Thyroid gland (tissue), 4 donors: ENCODE measurements at regions not wholly inside any gene's neighbourhood (a gene's known extent, or its start where the extent isn't known, plus 50 kb on each side); places are given as distances from the start of the nearest gene placed in this dataset.

ENCODE experiments used
- DNase-seq, 2 donors: peaks; one replicate each; pipeline ENCODE4 v3.0.0-alpha.2; 2019
- H3K27ac ChIP-seq, 3 donors: fragments of 200-600 bp; sonication (generic); 1 replicate in 2 of 3; 2 replicates in 1 of 3; pipeline ENCODE4 v1.5.1; 2016 to 2019; ENCODE audit warnings: mild to moderate bottlenecking in 1 of 3, moderate library complexity in 1 of 3
- H3K27me3 ChIP-seq: fragments of 200-600 bp; sonication (generic); one replicate; pipeline ENCODE4 v1.5.1; 2019
- H3K36me3 ChIP-seq, 2 donors: fragments of 200-600 bp; sonication (generic); one replicate each; pipeline ENCODE4 v1.5.1; 2016 to 2019
- H3K4me1 ChIP-seq, 2 donors: fragments of 200-600 bp; sonication (generic); one replicate each; pipeline ENCODE4 v1.5.1; 2017 to 2019
- H3K4me3 ChIP-seq, 3 donors: fragments of 200-600 bp; sonication (generic); replicated peaks in 1 of 3; 1 replicate in 2 of 3; 2 replicates in 1 of 3; pipeline ENCODE4 v1.5.1; 2016; ENCODE audit warnings: mild to moderate bottlenecking in 1 of 3
- H3K9me3 ChIP-seq: fragments of 200-600 bp; sonication (generic); one replicate; pipeline ENCODE4 v1.5.1; 2017
- CTCF ChIP-seq, 6 experiments: fragments of 200-600 bp in 3 of 6; fragments of 450-650 bp in 3 of 6; sonication (generic) in 3 of 6; IDR thresholded peaks; one replicate each; pipeline ENCODE4 v1.5.1; 2016 to 2019; ENCODE audit warnings: antibody characterized with exemption in 6 of 6, mild to moderate bottlenecking in 2 of 6, inconsistent platforms in 1 of 6, moderate library complexity in 1 of 6
- POLR2A ChIP-seq, 2 donors: fragments of 450-650 bp; IDR thresholded peaks; one replicate each; pipeline ENCODE4 v1.6.1; 2017; ENCODE audit warnings: antibody characterized with exemption in 2 of 2, mild to moderate bottlenecking in 2 of 2, moderate library complexity in 1 of 2
- WGBS, 2 donors: methylation state at CpG; one replicate each; pipeline ENCODE4 v1.1.5; 2017; 5-methylcytosine and 5-hydroxymethylcytosine counted together
- intact Hi-C: fragments of 100-400 bp; cut with DNase I; formaldehyde crosslinking; loops from one replicate; pipeline ENCODE4 v1.15.1; 2023

DNA sequence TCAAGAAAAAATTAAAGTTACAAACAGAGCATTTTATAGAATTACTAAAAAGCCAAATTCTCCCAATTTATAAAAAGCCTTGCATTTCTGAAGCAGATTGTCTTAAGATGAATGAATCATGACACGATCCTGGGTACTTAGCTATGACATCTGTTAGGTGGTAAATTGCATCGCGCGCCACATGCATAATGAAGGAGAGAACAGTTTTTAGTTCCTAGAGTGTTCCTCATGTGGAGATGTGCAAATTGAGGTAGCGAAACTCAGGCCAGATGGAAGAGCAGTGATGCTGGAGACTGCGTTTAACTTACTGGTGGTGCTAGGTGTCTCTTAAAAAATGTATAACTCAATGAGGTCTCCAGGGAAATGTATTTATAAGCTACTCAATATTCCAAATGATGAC, 516.1 kb downstream of the EFNA5 start:
- DNase-seq: no peak

DNA sequence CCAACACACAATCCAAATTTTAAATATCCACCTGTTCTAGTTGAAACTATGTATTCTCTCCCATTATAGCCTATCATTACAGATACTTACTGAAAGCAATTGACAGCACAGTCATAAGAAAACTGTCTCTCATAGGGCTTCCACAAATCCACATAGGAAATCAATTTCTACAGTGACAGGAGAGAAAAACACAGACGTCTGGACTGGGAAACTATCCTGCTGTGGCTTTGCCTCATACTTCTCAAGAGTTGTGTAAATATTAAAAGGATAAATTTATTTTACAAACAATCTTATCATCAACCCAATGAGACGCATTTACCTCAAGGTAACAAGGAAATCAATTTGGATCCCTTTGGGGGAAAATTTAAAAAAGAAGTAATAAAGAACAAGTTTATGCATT, 517.5 kb downstream of the EFNA5 start:
- no peaks in the 10 kb centered on the region for H3K27me3 ChIP-seq
- TF ChIP-seq CTCF (IDR thresholded peaks at IDR 0.05) (no peak), POLR2A (IDR thresholded peaks at IDR 0.05) (no peak)
- H3K9me3 ChIP-seq: no peaks in the 10 kb centered on the region
- no peak for DNase-seq
- intact Hi-C loops: no loop called here
- no peaks in the 10 kb centered on the region for H3K36me3 ChIP-seq
- 65 to 69% methylated on average over 2 of the region's 2 CpGs for WGBS, 2 donors
- no peaks in the 10 kb centered on the region for H3K4me1 ChIP-seq
- H3K27ac ChIP-seq: no peak overlapping the region
- H3K4me3 ChIP-seq: no peak overlapping the region

More for the DNA sequence above, 516.1 kb downstream of the EFNA5 start:
- no peaks in the 10 kb centered on the region for H3K9me3 ChIP-seq
- no peaks in the 10 kb centered on the region for H3K27me3 ChIP-seq
- H3K27ac ChIP-seq: no peak overlapping the region
- TF ChIP-seq POLR2A (IDR thresholded peaks at IDR 0.05): no peak
- no peak for TF ChIP-seq CTCF (IDR thresholded peaks at IDR 0.05)
- no peaks in the 10 kb centered on the region for H3K4me1 ChIP-seq
- no peak overlapping the region for H3K4me3 ChIP-seq
- intact Hi-C loops: no loop called here
- WGBS, 2 donors: 91 to 95% methylated on average over 6 of the region's 6 CpGs
- H3K36me3 ChIP-seq: no peaks in the 10 kb centered on the region

DNA sequence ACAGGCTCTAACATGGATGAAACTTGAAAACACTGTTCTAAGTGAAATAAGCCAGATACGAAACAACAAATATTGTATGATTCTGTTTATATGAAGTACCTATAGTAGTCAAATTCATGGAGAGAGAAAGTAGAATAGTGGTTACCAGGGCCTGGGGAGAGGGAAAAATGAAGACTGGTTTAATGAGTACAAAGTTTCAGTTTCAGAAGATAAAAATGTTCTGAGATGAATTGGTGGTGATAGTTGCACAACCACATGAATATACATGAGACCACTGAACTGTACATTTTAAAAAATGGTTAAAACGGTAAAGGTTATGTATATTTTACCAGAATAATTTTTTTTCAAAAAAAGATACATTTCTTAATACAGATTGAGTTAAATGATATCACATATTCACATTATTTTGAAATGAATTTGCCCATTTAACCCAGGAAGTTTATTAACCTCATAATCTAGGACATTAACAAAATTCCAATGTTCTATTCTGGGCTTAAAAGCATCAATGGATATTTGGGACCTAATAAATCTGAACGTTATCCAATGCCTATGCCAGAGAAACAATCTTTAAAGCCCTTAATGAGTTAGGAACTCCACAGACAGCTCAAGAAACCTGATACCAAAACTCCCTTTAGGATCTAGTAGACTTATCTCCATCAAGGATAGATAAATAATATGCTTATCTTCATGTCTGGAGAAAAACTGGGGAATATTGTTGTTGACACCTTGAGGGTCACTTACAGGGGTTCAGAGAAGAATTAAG, 521.3 kb downstream of the EFNA5 start:
- TF ChIP-seq POLR2A (IDR thresholded peaks at IDR 0.05): no peak
- TF ChIP-seq CTCF (IDR thresholded peaks at IDR 0.05): no peak
- no peak for DNase-seq
- intact Hi-C loops: no loop called here
- Histone ChIP-seq H3K4me1 (no peaks in the 10 kb centered on the region), H3K36me3 (no peaks in the 10 kb centered on the region), H3K27me3 (no peaks in the 10 kb centered on the region), H3K27ac (no peak overlapping the region), H3K9me3 (no peaks in the 10 kb centered on the region), H3K4me3 (no peak overlapping the region)
- 51 to 57% methylated on average over 3 of the region's 3 CpGs for WGBS, 2 donors

GRCh38 chr5:107147589-107147988, 523.1 kb downstream of the EFNA5 start:
- no peak for DNase-seq
- Histone ChIP-seq H3K27me3 (no peaks in the 10 kb centered on the region), H3K4me3 (no peak overlapping the region), H3K9me3 (no peaks in the 10 kb centered on the region), H3K27ac (no peak overlapping the region), H3K4me1 (no peaks in the 10 kb centered on the region), H3K36me3 (no peaks in the 10 kb centered on the region)
- TF ChIP-seq CTCF (IDR thresholded peaks at IDR 0.05): no peak
- intact Hi-C loops: no loop called here
- 85 to 90% methylated on average over 1 of the region's 1 CpG for WGBS, 2 donors

DNA sequence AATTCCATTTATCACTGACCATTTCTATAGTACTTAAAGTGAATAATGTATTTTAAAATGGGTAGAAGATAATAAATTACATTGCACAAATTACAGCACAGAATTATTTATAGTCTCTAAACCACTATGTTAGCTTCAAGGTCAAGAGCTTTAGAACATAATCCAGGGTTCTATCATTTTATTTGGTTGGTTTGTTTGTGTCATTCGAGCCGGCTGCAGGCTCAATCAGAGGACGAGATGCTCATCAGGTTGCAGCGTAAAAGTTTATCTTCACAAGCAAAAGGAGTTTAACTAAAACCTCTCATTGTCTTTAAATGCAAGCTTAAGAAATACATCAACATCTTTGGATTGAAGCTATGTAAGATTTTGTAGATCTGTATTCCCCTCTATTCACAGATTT, 523.8 kb downstream of the EFNA5 start:
- intact Hi-C loops: no loop called here

More for the DNA sequence above, 523.8 kb downstream of the EFNA5 start:
- Histone ChIP-seq H3K27me3 (no peaks in the 10 kb centered on the region), H3K4me1 (no peaks in the 10 kb centered on the region), H3K4me3 (no peak overlapping the region), H3K36me3 (no peaks in the 10 kb centered on the region), H3K27ac (no peak overlapping the region), H3K9me3 (no peaks in the 10 kb centered on the region)
- TF ChIP-seq CTCF (IDR thresholded peaks at IDR 0.05) (no peak), POLR2A (IDR thresholded peaks at IDR 0.05) (no peak)
- 84 to 86% methylated on average over 4 of the region's 4 CpGs for WGBS, 2 donors
- DNase-seq: no peak
